HepG2 (cell line): ENCODE measurements at regions not wholly inside any gene's neighbourhood (a gene's known extent, or its start where the extent isn't known, plus 50 kb on each side); places are given as distances from the start of the nearest gene placed in this dataset.

Experiments used
- ATAC-seq: fragments of 200-7000 bp; cut with Tn5 transposase; 3 replicates; pipeline ENCODE4 v1.9.1; 2020; ENCODE audit warnings: mild to moderate bottlenecking, moderate library complexity
- BruUV-seq: library from RNA; stranded (reverse); fragments of 400-500 nt; replicated peaks from 2 replicates; lab custom pipeline; 2021; lab: Mats Ljungman, UMichigan
- CTCF ChIA-PET: fragments of 300-600 bp; formaldehyde crosslinking; extraction: SDS; loops from one replicate; lab custom pipeline; 2021; ENCODE audit warnings: low total read pairs, inconsistent platforms, low intra/inter-chr PET ratio; lab: Yijun Ruan, JAX
- POLR2A ChIA-PET: fragments of 350-600 bp; sonication (Branson Sonifier 250); formaldehyde crosslinking; loops from one replicate; lab custom pipeline; 2020; ENCODE audit warnings: antibody characterized with exemption, inconsistent platforms; lab: Yijun Ruan, JAX
- DNase-seq: peaks from one replicate; pipeline ENCODE4 v3.0.0-alpha.2; 2015; ENCODE audit warnings: low spot score
- FAIRE-seq: peaks from 3 replicates; lab custom pipeline; 2011; peaks lifted over from hg19 to GRCh38; lab: Jason Lieb, UNC
- H2AFZ ChIP-seq: one replicate; pipeline ENCODE4 v1.6.1; 2011; ENCODE audit warnings: low read length, inconsistent platforms
- H3K27ac ChIP-seq: fragments of 300-600 bp; 3 replicates; pipeline ENCODE4 v1.8.0; 2011; ENCODE audit warnings: mixed run types, mild to moderate bottlenecking, mixed read lengths, low read length, inconsistent platforms; ENCODE audit not compliant: insufficient read depth; ENCODE audit errors: extremely low read length
- H3K27me3 ChIP-seq, 2 experiments: fragments of 200-600 bp in 1 of 2; 2 replicates in 1 of 2; 3 replicates in 1 of 2; pipeline versions ENCODE4 v1.6.0 to v1.8.0; 2011; ENCODE audit warnings: low read length in 2 of 2, mild to moderate bottlenecking in 2 of 2, moderate library complexity in 2 of 2, inconsistent platforms in 1 of 2; ENCODE audit not compliant: insufficient read depth in 2 of 2, control insufficient read depth in 1 of 2
- H3K36me3 ChIP-seq, 2 experiments: fragments of 200-600 bp in 1 of 2; replicated peaks in 1 of 2; 2 replicates in 1 of 2; 3 replicates in 1 of 2; pipeline versions ENCODE4 v1.5.1 to v1.8.0; 2011; ENCODE audit warnings: low read length in 2 of 2, inconsistent platforms in 1 of 2; ENCODE audit not compliant: insufficient read depth in 2 of 2, control insufficient read depth in 1 of 2
- H3K4me1 ChIP-seq: 2 replicates; pipeline ENCODE4 v1.5.1; 2012; ENCODE audit warnings: low read length, inconsistent platforms; ENCODE audit not compliant: insufficient read depth
- H3K4me2 ChIP-seq: 2 replicates; pipeline ENCODE4 v1.6.0; 2011; ENCODE audit warnings: low read depth, low read length, inconsistent platforms
- H3K4me3 ChIP-seq, 3 experiments: fragments of 200-600 bp in 1 of 3; sonication (generic), shearing (Covaris generic) in 1 of 3; replicated peaks in 1 of 3; 2 replicates each; pipeline ENCODE4 v1.5.1; 2011 to 2016; ENCODE audit warnings: low read length in 3 of 3, inconsistent platforms in 2 of 3, low read depth in 2 of 3, mild to moderate bottlenecking in 2 of 3, control low read depth in 1 of 3, mixed read lengths in 1 of 3; ENCODE audit not compliant: insufficient read depth in 1 of 3
- H3K79me2 ChIP-seq: one replicate; pipeline ENCODE4 v1.6.1; 2011; ENCODE audit warnings: low read length, inconsistent platforms; ENCODE audit not compliant: insufficient read depth
- H3K9ac ChIP-seq: 2 replicates; pipeline ENCODE4 v1.6.0; 2011; ENCODE audit warnings: mild to moderate bottlenecking, low read depth, low read length, inconsistent platforms; ENCODE audit not compliant: insufficient read depth
- H3K9me3 ChIP-seq: 2 replicates; pipeline ENCODE4 v1.5.1; 2012; ENCODE audit warnings: mild to moderate bottlenecking, low read length
- H4K20me1 ChIP-seq: 2 replicates; pipeline ENCODE4 v1.6.0; 2011; ENCODE audit warnings: inconsistent platforms, mild to moderate bottlenecking, low read length, moderate library complexity; ENCODE audit not compliant: insufficient read depth
- HHEX ChIP-seq: IDR thresholded peaks from 2 replicates; pipeline ENCODE4 v1.6.1; 2016; ENCODE audit warnings: control low read depth
- PITX1 ChIP-seq: sonication (generic); formaldehyde crosslinking; IDR thresholded peaks from 2 replicates; pipeline ENCODE4 v1.5.1; 2020; ENCODE audit warnings: mild to moderate bottlenecking, missing genetic modification reagents
- ZBTB39 ChIP-seq: sonication (generic); formaldehyde crosslinking; IDR thresholded peaks from 2 replicates; pipeline ENCODE4 v1.5.0; 2020; ENCODE audit warnings: missing genetic modification reagents
- ZNF232 ChIP-seq: sonication (generic); formaldehyde crosslinking; IDR thresholded peaks from 2 replicates; pipeline ENCODE4 v1.4.0; 2020; ENCODE audit warnings: missing genetic modification reagents, borderline replicate concordance
- ZNF431 ChIP-seq: sonication (generic); formaldehyde crosslinking; IDR thresholded peaks from 2 replicates; pipeline ENCODE4 v1.9.0; 2022; ENCODE audit warnings: missing genetic modification reagents, low read depth, mild to moderate bottlenecking, borderline replicate concordance
- ZNF660 ChIP-seq: sonication (generic); formaldehyde crosslinking; IDR thresholded peaks from 2 replicates; pipeline ENCODE4 v1.5.1; 2020; ENCODE audit warnings: mild to moderate bottlenecking, low read depth, missing genetic modification reagents, borderline replicate concordance
- ZNF746 ChIP-seq: sonication (generic); formaldehyde crosslinking; IDR thresholded peaks from 2 replicates; pipeline ENCODE4 v1.8.0; 2022; ENCODE audit warnings: mild to moderate bottlenecking, missing genetic modification reagents
- WGBS: methylation state at CpG from one replicate; pipeline ENCODE4 v1.1.6; 2017; ENCODE audit warnings: low lambda C conversion rate; 5-methylcytosine and 5-hydroxymethylcytosine counted together
- in situ Hi-C: cut with HindIII; loops from 2 replicates; pipeline ENCODE4 v1.10.0; 2017; ENCODE audit warnings: low pct_unique_long_range_greater_than_20kb; ENCODE audit not compliant: extremely low pct_ligation_motif_present
- intact Hi-C: fragments of 100-400 bp; cut with micrococcal nuclease; formaldehyde crosslinking; loops from one replicate; pipeline ENCODE4 v1.10.0; 2022; ENCODE audit not compliant: unreplicated experiment
- TF ChIP-seq, protein P1 (sequence below): sonication (generic); formaldehyde crosslinking; IDR thresholded peaks from 2 replicates; pipeline ENCODE4 v1.4.0; 2020; ENCODE audit warnings: missing genetic modification reagents
- TF ChIP-seq, protein P2 (sequence below): sonication (generic); formaldehyde crosslinking; IDR thresholded peaks from one replicate; pipeline ENCODE4 v1.5.1; 2020; ENCODE audit warnings: mild to moderate bottlenecking, missing genetic modification reagents; ENCODE audit errors: not compliant biosample characterization

- Histone ChIP-seq H3K36me3 (no peaks in the 10 kb centered on the region), H3K4me1 (no peaks in the 10 kb centered on the region), H4K20me1 (no peaks in the 10 kb centered on the region), H3K9ac (no peak overlapping the region), H3K4me2 (no peak overlapping the region), H2AFZ (no peak overlapping the region), H3K27ac (no peak overlapping the region), H3K79me2 (no peaks in the 10 kb centered on the region), H3K4me3 (no peak overlapping the region), H3K9me3 (no peaks in the 10 kb centered on the region), H3K27me3 (no peaks in the 10 kb centered on the region)
- in situ Hi-C loops, result no loop called here
- ATAC-seq, result no peak
- CTCF ChIA-PET, result no interaction called here
- no peak for FAIRE-seq
- POLR2A ChIA-PET, result no interaction called here
- BruUV-seq, result no TSS peak
- 0% methylated on average over 2 of the region's 2 CpGs for WGBS
- intact Hi-C loops, result no loop called here
- no peak for DNase-seq
- no peak for TF ChIP-seq ZNF660 (CRISPR knock-in tag)
- TF ChIP-seq, protein P1, sequence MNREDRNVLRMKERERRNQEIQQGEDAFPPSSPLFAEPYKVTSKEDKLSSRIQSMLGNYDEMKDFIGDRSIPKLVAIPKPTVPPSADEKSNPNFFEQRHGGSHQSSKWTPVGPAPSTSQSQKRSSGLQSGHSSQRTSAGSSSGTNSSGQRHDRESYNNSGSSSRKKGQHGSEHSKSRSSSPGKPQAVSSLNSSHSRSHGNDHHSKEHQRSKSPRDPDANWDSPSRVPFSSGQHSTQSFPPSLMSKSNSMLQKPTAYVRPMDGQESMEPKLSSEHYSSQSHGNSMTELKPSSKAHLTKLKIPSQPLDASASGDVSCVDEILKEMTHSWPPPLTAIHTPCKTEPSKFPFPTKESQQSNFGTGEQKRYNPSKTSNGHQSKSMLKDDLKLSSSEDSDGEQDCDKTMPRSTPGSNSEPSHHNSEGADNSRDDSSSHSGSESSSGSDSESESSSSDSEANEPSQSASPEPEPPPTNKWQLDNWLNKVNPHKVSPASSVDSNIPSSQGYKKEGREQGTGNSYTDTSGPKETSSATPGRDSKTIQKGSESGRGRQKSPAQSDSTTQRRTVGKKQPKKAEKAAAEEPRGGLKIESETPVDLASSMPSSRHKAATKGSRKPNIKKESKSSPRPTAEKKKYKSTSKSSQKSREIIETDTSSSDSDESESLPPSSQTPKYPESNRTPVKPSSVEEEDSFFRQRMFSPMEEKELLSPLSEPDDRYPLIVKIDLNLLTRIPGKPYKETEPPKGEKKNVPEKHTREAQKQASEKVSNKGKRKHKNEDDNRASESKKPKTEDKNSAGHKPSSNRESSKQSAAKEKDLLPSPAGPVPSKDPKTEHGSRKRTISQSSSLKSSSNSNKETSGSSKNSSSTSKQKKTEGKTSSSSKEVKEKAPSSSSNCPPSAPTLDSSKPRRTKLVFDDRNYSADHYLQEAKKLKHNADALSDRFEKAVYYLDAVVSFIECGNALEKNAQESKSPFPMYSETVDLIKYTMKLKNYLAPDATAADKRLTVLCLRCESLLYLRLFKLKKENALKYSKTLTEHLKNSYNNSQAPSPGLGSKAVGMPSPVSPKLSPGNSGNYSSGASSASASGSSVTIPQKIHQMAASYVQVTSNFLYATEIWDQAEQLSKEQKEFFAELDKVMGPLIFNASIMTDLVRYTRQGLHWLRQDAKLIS (CRISPR knock-in tag), result no peak
- no peak for TF ChIP-seq HHEX (CRISPR knock-in tag)
- TF ChIP-seq PITX1 (CRISPR knock-in tag), result no peak
- no peak for TF ChIP-seq ZNF431 (CRISPR knock-in tag)
- TF ChIP-seq, protein P2, sequence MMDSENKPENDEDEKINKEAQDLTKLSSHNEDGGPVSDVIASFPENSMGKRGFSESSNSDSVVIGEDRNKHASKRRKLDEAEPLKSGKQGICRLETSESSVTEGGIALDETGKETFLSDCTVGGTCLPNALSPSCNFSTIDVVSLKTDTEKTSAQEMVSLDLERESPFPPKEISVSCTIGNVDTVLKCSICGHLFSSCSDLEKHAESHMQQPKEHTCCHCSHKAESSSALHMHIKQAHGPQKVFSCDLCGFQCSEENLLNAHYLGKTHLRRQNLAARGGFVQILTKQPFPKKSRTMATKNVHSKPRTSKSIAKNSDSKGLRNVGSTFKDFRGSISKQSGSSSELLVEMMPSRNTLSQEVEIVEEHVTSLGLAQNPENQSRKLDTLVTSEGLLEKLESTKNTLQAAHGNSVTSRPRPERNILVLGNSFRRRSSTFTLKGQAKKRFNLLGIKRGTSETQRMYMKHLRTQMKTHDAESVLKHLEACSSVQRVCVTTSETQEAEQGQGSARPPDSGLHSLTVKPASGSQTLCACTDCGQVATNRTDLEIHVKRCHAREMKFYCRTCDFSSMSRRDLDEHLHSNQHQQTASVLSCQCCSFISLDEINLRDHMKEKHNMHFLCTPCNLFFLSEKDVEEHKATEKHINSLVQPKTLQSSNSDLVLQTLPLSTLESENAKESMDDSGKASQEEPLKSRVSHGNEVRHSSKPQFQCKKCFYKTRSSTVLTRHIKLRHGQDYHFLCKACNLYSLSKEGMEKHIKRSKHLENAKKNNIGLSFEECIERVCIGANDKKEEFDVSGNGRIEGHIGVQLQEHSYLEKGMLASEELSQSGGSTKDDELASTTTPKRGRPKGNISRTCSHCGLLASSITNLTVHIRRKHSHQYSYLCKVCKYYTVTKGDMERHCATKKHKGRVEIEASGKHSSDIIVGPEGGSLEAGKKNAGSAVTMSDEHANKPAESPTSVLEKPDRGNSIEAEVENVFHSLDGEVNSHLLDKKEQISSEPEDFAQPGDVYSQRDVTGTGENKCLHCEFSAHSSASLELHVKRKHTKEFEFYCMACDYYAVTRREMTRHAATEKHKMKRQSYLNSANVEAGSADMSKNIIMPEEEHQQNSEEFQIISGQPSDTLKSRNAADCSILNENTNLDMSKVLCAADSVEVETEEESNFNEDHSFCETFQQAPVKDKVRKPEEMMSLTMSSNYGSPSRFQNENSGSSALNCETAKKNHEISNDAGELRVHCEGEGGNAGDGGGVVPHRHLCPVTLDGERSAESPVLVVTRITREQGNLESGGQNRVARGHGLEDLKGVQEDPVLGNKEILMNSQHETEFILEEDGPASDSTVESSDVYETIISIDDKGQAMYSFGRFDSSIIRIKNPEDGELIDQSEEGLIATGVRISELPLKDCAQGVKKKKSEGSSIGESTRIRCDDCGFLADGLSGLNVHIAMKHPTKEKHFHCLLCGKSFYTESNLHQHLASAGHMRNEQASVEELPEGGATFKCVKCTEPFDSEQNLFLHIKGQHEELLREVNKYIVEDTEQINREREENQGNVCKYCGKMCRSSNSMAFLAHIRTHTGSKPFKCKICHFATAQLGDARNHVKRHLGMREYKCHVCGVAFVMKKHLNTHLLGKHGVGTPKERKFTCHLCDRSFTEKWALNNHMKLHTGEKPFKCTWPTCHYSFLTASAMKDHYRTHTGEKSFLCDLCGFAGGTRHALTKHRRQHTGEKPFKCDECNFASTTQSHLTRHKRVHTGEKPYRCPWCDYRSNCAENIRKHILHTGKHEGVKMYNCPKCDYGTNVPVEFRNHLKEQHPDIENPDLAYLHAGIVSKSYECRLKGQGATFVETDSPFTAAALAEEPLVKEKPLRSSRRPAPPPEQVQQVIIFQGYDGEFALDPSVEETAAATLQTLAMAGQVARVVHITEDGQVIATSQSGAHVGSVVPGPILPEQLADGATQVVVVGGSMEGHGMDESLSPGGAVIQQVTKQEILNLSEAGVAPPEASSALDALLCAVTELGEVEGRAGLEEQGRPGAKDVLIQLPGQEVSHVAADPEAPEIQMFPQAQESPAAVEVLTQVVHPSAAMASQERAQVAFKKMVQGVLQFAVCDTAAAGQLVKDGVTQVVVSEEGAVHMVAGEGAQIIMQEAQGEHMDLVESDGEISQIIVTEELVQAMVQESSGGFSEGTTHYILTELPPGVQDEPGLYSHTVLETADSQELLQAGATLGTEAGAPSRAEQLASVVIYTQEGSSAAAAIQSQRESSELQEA (CRISPR knock-in tag), result no peak
- no peak for TF ChIP-seq ZNF232
- no peak for TF ChIP-seq ZBTB39 (CRISPR knock-in tag)
- no peak for TF ChIP-seq ZNF746
These were observed 105.6 kb upstream of the IL12B start for GRCh38 chr5:159435855-159436254.
